HEK293 (cell line): ENCODE measurements at regions not wholly inside any gene's neighbourhood (a gene's known extent, or its start where the extent isn't known, plus 50 kb on each side); places are given as distances from the start of the nearest gene placed in this dataset.

ENCODE experiments used
- CTCF ChIA-PET: fragments of 350-600 bp; formaldehyde crosslinking; extraction: SDS; loops from one replicate; lab custom pipeline; 2021; ENCODE audit warnings: antibody characterized with exemption; lab: Yijun Ruan, JAX
- POLR2A ChIA-PET: fragments of 300-600 bp; formaldehyde crosslinking; extraction: SDS; loops from one replicate; lab custom pipeline; 2020; ENCODE audit warnings: antibody characterized with exemption, inconsistent platforms; lab: Yijun Ruan, JAX
- H3K27ac ChIP-seq: fragments of 200-500 bp; sonication (Bioruptor generic); 2 replicates; pipeline ENCODE4 v1.5.1; 2014; ENCODE audit warnings: low read depth, low read length, control low read depth, inconsistent platforms; ENCODE audit errors: extremely low read depth
- H3K36me3 ChIP-seq, 2 experiments: fragments of 200-500 bp in 1 of 2; sonication (Bioruptor generic) in 1 of 2; 1 replicate in 1 of 2; 2 replicates in 1 of 2; pipeline ENCODE4 v1.5.1; 2014 to 2017; ENCODE audit warnings: inconsistent platforms in 2 of 2, low read length in 2 of 2; ENCODE audit not compliant: control insufficient read depth in 2 of 2, insufficient read depth in 1 of 2
- H3K4me1 ChIP-seq: fragments of 200-500 bp; sonication (Bioruptor generic); 2 replicates; pipeline ENCODE4 v1.5.1; 2014; ENCODE audit warnings: mild to moderate bottlenecking, low read length, inconsistent platforms; ENCODE audit not compliant: control insufficient read depth, insufficient read depth
- H3K4me3 ChIP-seq: 2 replicates; pipeline ENCODE4 v1.5.1; 2011; ENCODE audit warnings: low read depth, mild to moderate bottlenecking, control low read depth, low read length, moderate library complexity
- H3K9me3 ChIP-seq: fragments of 200-500 bp; sonication (Bioruptor generic); 2 replicates; pipeline ENCODE4 v1.5.1; 2014; ENCODE audit warnings: low read depth, low read length, inconsistent platforms; ENCODE audit not compliant: control insufficient read depth, insufficient read depth
- AEBP2 ChIP-seq: fragments of 450-650 bp; formaldehyde crosslinking; IDR thresholded peaks from 2 replicates; pipeline ENCODE4 v1.5.1; 2016; ENCODE audit warnings: missing biosample characterization, missing genetic modification characterization, borderline replicate concordance
- ATF2 ChIP-seq: fragments of 450-650 bp; formaldehyde crosslinking; IDR thresholded peaks from 2 replicates; pipeline ENCODE4 v1.5.1; 2016; ENCODE audit warnings: missing biosample characterization, missing genetic modification characterization, low read depth
- GLIS1 ChIP-seq: fragments of 450-650 bp; formaldehyde crosslinking; IDR thresholded peaks from 2 replicates; pipeline ENCODE4 v1.5.1; 2016; ENCODE audit warnings: missing biosample characterization, missing genetic modification characterization
- KLF8 ChIP-seq: fragments of 450-650 bp; formaldehyde crosslinking; IDR thresholded peaks from 2 replicates; pipeline ENCODE4 v1.5.1; 2016; ENCODE audit warnings: missing biosample characterization, missing genetic modification characterization
- MYNN ChIP-seq: fragments of 450-650 bp; formaldehyde crosslinking; IDR thresholded peaks from 2 replicates; pipeline ENCODE4 v1.5.1; 2016; ENCODE audit warnings: missing biosample characterization, missing genetic modification characterization, borderline replicate concordance
- OSR2 ChIP-seq: fragments of 450-650 bp; formaldehyde crosslinking; IDR thresholded peaks from 2 replicates; pipeline ENCODE4 v1.5.1; 2016; ENCODE audit warnings: missing biosample characterization, missing genetic modification characterization
- PRDM1 ChIP-seq: fragments of 450-650 bp; formaldehyde crosslinking; IDR thresholded peaks from 2 replicates; pipeline ENCODE4; 2016; ENCODE audit warnings: missing biosample characterization, missing genetic modification characterization
- PRDM2 ChIP-seq: fragments of 450-650 bp; formaldehyde crosslinking; IDR thresholded peaks from 2 replicates; pipeline ENCODE4 v1.5.1; 2016; ENCODE audit warnings: missing biosample characterization, missing genetic modification characterization, borderline replicate concordance
- ZFP69B ChIP-seq: fragments of 450-650 bp; formaldehyde crosslinking; IDR thresholded peaks from 2 replicates; pipeline ENCODE4 v1.5.1; 2016; ENCODE audit warnings: missing biosample characterization, missing genetic modification characterization
- ZIC2 ChIP-seq: fragments of 450-650 bp; formaldehyde crosslinking; IDR thresholded peaks from 2 replicates; pipeline ENCODE4 v1.5.1; 2016; ENCODE audit warnings: missing biosample characterization, missing genetic modification characterization
- ZNF10 ChIP-seq: fragments of 450-650 bp; formaldehyde crosslinking; IDR thresholded peaks from 2 replicates; pipeline ENCODE4 v1.5.1; 2017; ENCODE audit warnings: missing biosample characterization, missing genetic modification characterization
- ZNF155 ChIP-seq: fragments of 450-650 bp; formaldehyde crosslinking; IDR thresholded peaks from 2 replicates; pipeline ENCODE4 v1.5.1; 2016; ENCODE audit warnings: missing biosample characterization, missing genetic modification characterization
- ZNF16 ChIP-seq: fragments of 450-650 bp; formaldehyde crosslinking; IDR thresholded peaks from 2 replicates; pipeline ENCODE4 v1.5.1; 2016; ENCODE audit warnings: low read depth, missing biosample characterization, missing genetic modification characterization
- ZNF174 ChIP-seq: fragments of 450-650 bp; formaldehyde crosslinking; IDR thresholded peaks from 2 replicates; pipeline ENCODE4 v1.5.0; 2017; ENCODE audit warnings: missing biosample characterization, mild to moderate bottlenecking, missing genetic modification characterization
- ZNF266 ChIP-seq: fragments of 450-650 bp; formaldehyde crosslinking; IDR thresholded peaks from 2 replicates; pipeline ENCODE4 v1.5.1; 2016; ENCODE audit warnings: missing biosample characterization, missing genetic modification characterization, low read depth
- ZNF398 ChIP-seq: fragments of 450-650 bp; formaldehyde crosslinking; IDR thresholded peaks from 2 replicates; pipeline ENCODE4 v1.5.1; 2017; ENCODE audit warnings: missing biosample characterization, missing genetic modification characterization
- ZNF473 ChIP-seq: fragments of 450-650 bp; formaldehyde crosslinking; IDR thresholded peaks from 2 replicates; pipeline ENCODE4 v1.5.1; 2017; ENCODE audit warnings: missing biosample characterization, missing genetic modification characterization
- ZNF571 ChIP-seq: fragments of 450-650 bp; formaldehyde crosslinking; IDR thresholded peaks from 2 replicates; pipeline ENCODE4 v1.5.0; 2017; ENCODE audit warnings: missing biosample characterization, missing genetic modification characterization
- ZNF610 ChIP-seq: fragments of 450-650 bp; formaldehyde crosslinking; IDR thresholded peaks from 2 replicates; pipeline ENCODE4 v1.5.1; 2016; ENCODE audit warnings: missing biosample characterization, missing genetic modification characterization, borderline replicate concordance
- ZNF701 ChIP-seq: fragments of 450-650 bp; formaldehyde crosslinking; IDR thresholded peaks from 2 replicates; pipeline ENCODE4 v1.5.1; 2016; ENCODE audit warnings: missing biosample characterization, missing genetic modification characterization
- ZNF747 ChIP-seq: fragments of 450-650 bp; formaldehyde crosslinking; IDR thresholded peaks from 2 replicates; pipeline ENCODE4 v1.5.1; 2016; ENCODE audit warnings: missing biosample characterization, missing genetic modification characterization
- ZNF776 ChIP-seq: fragments of 450-650 bp; formaldehyde crosslinking; IDR thresholded peaks from 2 replicates; pipeline ENCODE4 v1.5.0; 2017; ENCODE audit warnings: missing biosample characterization, missing genetic modification characterization, borderline replicate concordance
- ZXDB ChIP-seq: fragments of 450-650 bp; formaldehyde crosslinking; IDR thresholded peaks from 2 replicates; pipeline ENCODE4 v1.5.1; 2016; ENCODE audit warnings: missing biosample characterization, missing genetic modification characterization

GRCh38 chr9:86636519-86636918 is 282.3 kb upstream of the TUT7 start (continued):
- no peak for TF ChIP-seq AEBP2 (tag by site-specific recombination)
- no peak for TF ChIP-seq ZNF10
- TF ChIP-seq ZIC2 (tag by site-specific recombination) = no peak
- TF ChIP-seq ZNF610 = no peak
- TF ChIP-seq ZNF174 (tag by site-specific recombination) = no peak
- TF ChIP-seq ATF2 (tag by site-specific recombination) = no peak

- H3K36me3 ChIP-seq = no peaks in the 10 kb centered on the region
- no peaks in the 10 kb centered on the region; the same call in 1 of the 2 replicates for H3K9me3 ChIP-seq
- POLR2A ChIA-PET = no interaction called here
- TF ChIP-seq ZNF747 (tag by site-specific recombination) = no peak
- no peak for TF ChIP-seq ZNF473 (tag by site-specific recombination)
- no peak for TF ChIP-seq PRDM1 (tag by site-specific recombination)
- no peak for TF ChIP-seq ZFP69B (tag by site-specific recombination)
- TF ChIP-seq MYNN (tag by site-specific recombination) = no peak
- no peak for TF ChIP-seq OSR2
- no peak for TF ChIP-seq ZNF571 (tag by site-specific recombination)
- no peak for TF ChIP-seq ZNF16 (tag by site-specific recombination)
- TF ChIP-seq ZXDB = no peak
- TF ChIP-seq GLIS1 (tag by site-specific recombination) = no peak
- no peak for TF ChIP-seq ZNF398
- no peak for TF ChIP-seq ZNF610
- no peak for TF ChIP-seq ZNF266 (tag by site-specific recombination)
- TF ChIP-seq ZNF10 = no peak
- TF ChIP-seq ZNF776 = no peak
- no peak for TF ChIP-seq KLF8 (tag by site-specific recombination)
- TF ChIP-seq PRDM2 = no peak
- no peak for TF ChIP-seq ZNF701 (tag by site-specific recombination)
- no peak for TF ChIP-seq ZNF155 (tag by site-specific recombination)
- peaks cover 10% of the 10 kb centered on the region for H3K4me1 ChIP-seq
- no peak overlapping the region for H3K4me3 ChIP-seq
- H3K27ac ChIP-seq = no peak overlapping the region
- CTCF ChIA-PET = interaction anchor here (0.7 to 1.1 kb wide), 7 partner anchors 111 to 1400 kb away, joined by 3 to 4 read pairs (median 3); no protein-coding TSS in a partner anchor
Observed at GRCh38 chr9:86636038-86636437, 281.8 kb upstream of the TUT7 start.
